Pulmonary artery endothelial cell (primary cell): ENCODE measurements at regions not wholly inside any gene's neighbourhood (a gene's known extent, or its start where the extent isn't known, plus 50 kb on each side); places are given as distances from the start of the nearest gene placed in this dataset.
"Not testable (repeated sequence)": the region's sequence is repeated elsewhere in the genome, so short reads cannot be mapped to it uniquely, and the experiment has no call there.

Experiments used
- DNase-seq: peaks from one replicate; pipeline ENCODE4 v3.0.0-alpha.2; 2011; ENCODE audit warnings: low read depth, low spot score

GRCh38 chr11:39462506-39462905 is 1996.9 kb downstream of the LRRC4C start:
- no peak for DNase-seq

- no peak for DNase-seq
Observed at GRCh38 chr11:39461066-39461465, 1998.4 kb downstream of the LRRC4C start.

- DNase-seq = no peak
Observed at GRCh38 chr11:39459606-39460005, 1999.8 kb downstream of the LRRC4C start.

GRCh38 chr11:39458481-39458880 is 2001.0 kb downstream of the LRRC4C start:
- DNase-seq = no peak

- no peak for DNase-seq
Observed at GRCh38 chr11:39443424-39444022, 2015.9 kb downstream of the LRRC4C start.

GRCh38 chr11:39442177-39442576 is 2017.3 kb downstream of the LRRC4C start:
- DNase-seq = no peak

GRCh38 chr11:39435641-39436040 is 2023.8 kb downstream of the LRRC4C start:
- DNase-seq = no peak

- no peak for DNase-seq
Observed at GRCh38 chr11:39434466-39434865, 2025.0 kb downstream of the LRRC4C start.

GRCh38 chr11:39432929-39433328 is 2026.5 kb downstream of the LRRC4C start:
- no peak for DNase-seq

GRCh38 chr11:39425226-39425625 is 2034.2 kb downstream of the LRRC4C start:
- DNase-seq = no peak

GRCh38 chr11:39412117-39412516 is 2047.3 kb downstream of the LRRC4C start:
- DNase-seq = no peak

- DNase-seq = no peak
Observed at GRCh38 chr11:39385911-39386310, 2073.5 kb downstream of the LRRC4C start.

GRCh38 chr11:39374963-39375698 is 2084.3 kb downstream of the LRRC4C start:
- DNase-seq = no peak

GRCh38 chr11:39367534-39367933 is 2091.9 kb downstream of the LRRC4C start:
- no peak for DNase-seq

GRCh38 chr11:39365809-39366436 is 2093.5 kb downstream of the LRRC4C start:
- no peak for DNase-seq

GRCh38 chr11:39363571-39363970 is 2095.9 kb downstream of the LRRC4C start:
- no peak for DNase-seq

- DNase-seq = no peak
Observed at GRCh38 chr11:39361557-39361956, 2097.9 kb downstream of the LRRC4C start.

GRCh38 chr11:39345834-39346442 is 2113.5 kb downstream of the LRRC4C start:
- no peak for DNase-seq

GRCh38 chr11:39341461-39341860 is 2118.0 kb downstream of the LRRC4C start:
- DNase-seq = no peak

GRCh38 chr11:39333006-39333405 is 2126.4 kb downstream of the LRRC4C start:
- DNase-seq = not testable (repeated sequence)

- DNase-seq = no peak
Observed at GRCh38 chr11:39327302-39327701, 2132.2 kb downstream of the LRRC4C start.

- DNase-seq = not testable (repeated sequence)
Observed at GRCh38 chr11:39311888-39312287, 2147.6 kb downstream of the LRRC4C start.
